ENCODE measurements at regions not wholly inside any gene's neighbourhood (a gene's known extent, or its start where the extent isn't known, plus 50 kb on each side); places are given as distances from the start of the nearest gene placed in this dataset.
"Not testable (repeated sequence)": the region's sequence is repeated elsewhere in the genome, so short reads cannot be mapped to it uniquely, and the experiment has no call there.

DNA sequence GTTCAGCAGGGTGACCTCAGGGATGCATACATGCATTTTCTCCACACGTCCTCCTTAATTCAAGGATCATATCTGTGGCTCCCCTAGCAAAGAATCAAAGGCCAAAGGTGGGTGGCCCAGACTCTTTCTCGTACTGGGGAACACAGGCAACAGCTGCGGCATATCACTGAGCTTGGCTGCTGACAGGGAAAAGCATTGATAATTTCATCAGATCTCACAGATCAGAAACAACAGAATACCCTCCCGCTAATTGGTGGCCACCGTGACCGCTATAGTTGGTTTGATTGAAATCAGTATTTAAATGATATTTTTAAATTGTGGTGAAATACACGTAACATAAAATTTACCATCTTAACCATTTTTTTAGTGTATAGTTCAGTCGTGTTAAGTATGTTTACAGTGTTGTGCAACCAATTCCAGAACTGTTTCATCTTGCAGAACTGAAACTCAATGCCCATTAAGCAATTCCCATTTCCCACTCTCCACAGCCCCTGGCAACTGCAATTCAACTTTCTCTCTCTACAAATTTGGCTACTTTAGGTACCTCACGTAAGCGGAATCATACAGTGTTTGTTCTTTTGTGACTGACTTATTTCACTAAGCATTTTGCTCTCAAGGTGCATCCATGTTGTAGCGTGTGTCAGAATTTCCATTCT lies 74.7 kb upstream of the TMEM170B start:
- H3K9me3 Mint-ChIP-seq: no peaks in the 10 kb centered on the region
- H3K27ac Mint-ChIP-seq: no peak overlapping the region
- H3K4me3 Mint-ChIP-seq: no peak overlapping the region
- no peaks in the 10 kb centered on the region for H3K27me3 Mint-ChIP-seq
- no peaks in the 10 kb centered on the region for H3K36me3 Mint-ChIP-seq (ENCODE audit: low read depth)
- H3K4me1 Mint-ChIP-seq (ENCODE audit: low read depth): peaks cover 68% of the 10 kb centered on the region

GRCh38 chr6:11460837-11461661 lies 76.5 kb upstream of the TMEM170B start:
- H3K9me3 Mint-ChIP-seq: no peaks in the 10 kb centered on the region
- peaks cover 58% of the 10 kb centered on the region for H3K4me1 Mint-ChIP-seq (ENCODE audit: low read depth)
- H3K4me3 Mint-ChIP-seq: peak overlapping the region; percentile 73
- no peaks in the 10 kb centered on the region for H3K27me3 Mint-ChIP-seq
- no peaks in the 10 kb centered on the region for H3K36me3 Mint-ChIP-seq (ENCODE audit: low read depth)
- H3K27ac Mint-ChIP-seq: peak overlapping the region; percentile 96

DNA sequence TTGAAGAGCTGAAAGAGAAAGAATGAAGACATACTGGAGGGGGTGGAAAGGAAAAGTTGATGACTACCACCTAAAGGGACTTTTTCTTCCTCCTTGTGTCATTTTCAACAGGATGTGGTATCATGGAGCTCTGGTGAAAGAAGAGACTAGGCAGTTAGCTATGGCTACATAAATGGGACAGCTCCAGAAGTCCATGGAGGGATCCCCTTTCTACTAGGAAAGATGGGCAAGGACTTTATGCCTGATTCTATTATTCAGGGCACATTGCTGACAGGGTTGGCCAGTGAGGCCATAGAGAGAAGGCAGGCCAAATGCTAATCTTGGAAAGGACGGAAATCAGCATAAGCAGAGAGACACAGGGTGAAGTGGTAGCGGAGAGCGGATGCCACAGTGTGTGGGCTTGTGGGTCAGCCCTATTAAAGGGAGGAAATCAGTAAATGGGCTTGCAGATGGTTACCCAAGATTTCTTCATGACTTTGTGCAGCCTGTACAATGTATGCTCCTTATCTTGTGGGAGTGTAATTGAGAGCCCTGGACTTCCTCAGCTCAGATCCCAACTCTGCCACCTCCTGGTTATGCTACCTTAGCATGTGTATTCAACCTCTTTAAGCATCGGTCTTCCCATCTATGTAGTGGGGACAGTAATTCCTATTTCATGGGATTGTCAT lies 77.4 kb upstream of the TMEM170B start:
- H3K4me1 Mint-ChIP-seq (ENCODE audit: low read depth): peaks cover 65% of the 10 kb centered on the region
- H3K9me3 Mint-ChIP-seq: no peaks in the 10 kb centered on the region
- peak overlapping the region; percentile 74 for H3K4me3 Mint-ChIP-seq
- peak overlapping the region; percentile 96 for H3K27ac Mint-ChIP-seq
- no peaks in the 10 kb centered on the region for H3K36me3 Mint-ChIP-seq (ENCODE audit: low read depth)
- no peaks in the 10 kb centered on the region for H3K27me3 Mint-ChIP-seq

- Mint-ChIP-seq H3K4me1 (ENCODE audit: low read depth) (peaks cover 72% of the 10 kb centered on the region), H3K4me3 (peak overlapping the region; percentile 74), H3K36me3 (ENCODE audit: low read depth) (no peaks in the 10 kb centered on the region), H3K9me3 (no peaks in the 10 kb centered on the region), H3K27ac (peak overlapping the region; percentile 96), H3K27me3 (no peaks in the 10 kb centered on the region)
These were observed 78.4 kb upstream of the TMEM170B start for GRCh38 chr6:11459079-11459610.

GRCh38 chr6:11458509-11458908 lies 79.0 kb upstream of the TMEM170B start:
- Mint-ChIP-seq H3K36me3 (ENCODE audit: low read depth) (no peaks in the 10 kb centered on the region), H3K4me3 (no peak overlapping the region), H3K27ac (no peak overlapping the region), H3K27me3 (no peaks in the 10 kb centered on the region), H3K9me3 (no peaks in the 10 kb centered on the region), H3K4me1 (ENCODE audit: low read depth) (peaks cover 70% of the 10 kb centered on the region)

- not testable (repeated sequence) for H3K27me3 Mint-ChIP-seq; H3K36me3 Mint-ChIP-seq (ENCODE audit: low read depth); H3K9me3 Mint-ChIP-seq; H3K4me3 Mint-ChIP-seq; H3K27ac Mint-ChIP-seq
- H3K4me1 Mint-ChIP-seq (ENCODE audit: low read depth): peaks cover 60% of the 10 kb centered on the region
These were observed 80.1 kb upstream of the TMEM170B start for GRCh38 chr6:11457422-11457821.

GRCh38 chr6:11452106-11452505 lies 85.4 kb upstream of the TMEM170B start:
- not testable (repeated sequence) for H3K27ac Mint-ChIP-seq; H3K36me3 Mint-ChIP-seq (ENCODE audit: low read depth); H3K9me3 Mint-ChIP-seq; H3K27me3 Mint-ChIP-seq; H3K4me3 Mint-ChIP-seq
- peaks cover 37% of the 10 kb centered on the region for H3K4me1 Mint-ChIP-seq (ENCODE audit: low read depth)

DNA sequence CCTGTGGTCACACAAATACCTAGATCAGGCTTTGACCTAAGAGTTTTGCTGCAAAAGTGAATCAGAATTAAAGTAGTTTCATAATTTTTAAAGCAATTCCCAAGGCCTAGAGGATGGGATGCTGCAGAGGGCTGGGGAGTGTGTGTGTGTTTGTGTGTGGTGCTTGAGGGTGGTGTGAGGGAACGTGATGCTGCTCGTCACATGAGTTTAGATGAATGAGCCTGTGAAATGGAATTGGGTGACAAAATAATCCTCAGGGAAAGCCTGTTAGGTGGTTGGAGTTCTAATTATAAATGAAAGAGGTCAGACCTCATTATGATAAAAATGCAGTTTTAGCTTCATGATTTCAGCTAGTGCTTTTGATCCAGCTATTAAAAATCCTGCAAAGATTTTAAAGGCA lies 87.5 kb upstream of the TMEM170B start:
- no peak overlapping the region for H3K4me3 Mint-ChIP-seq
- H3K4me1 Mint-ChIP-seq (ENCODE audit: low read depth): peaks cover 45% of the 10 kb centered on the region
- no peaks in the 10 kb centered on the region for H3K36me3 Mint-ChIP-seq (ENCODE audit: low read depth)
- H3K9me3 Mint-ChIP-seq: peaks cover 7% of the 10 kb centered on the region
- H3K27ac Mint-ChIP-seq: no peak overlapping the region
- H3K27me3 Mint-ChIP-seq: peaks cover 3% of the 10 kb centered on the region

DNA sequence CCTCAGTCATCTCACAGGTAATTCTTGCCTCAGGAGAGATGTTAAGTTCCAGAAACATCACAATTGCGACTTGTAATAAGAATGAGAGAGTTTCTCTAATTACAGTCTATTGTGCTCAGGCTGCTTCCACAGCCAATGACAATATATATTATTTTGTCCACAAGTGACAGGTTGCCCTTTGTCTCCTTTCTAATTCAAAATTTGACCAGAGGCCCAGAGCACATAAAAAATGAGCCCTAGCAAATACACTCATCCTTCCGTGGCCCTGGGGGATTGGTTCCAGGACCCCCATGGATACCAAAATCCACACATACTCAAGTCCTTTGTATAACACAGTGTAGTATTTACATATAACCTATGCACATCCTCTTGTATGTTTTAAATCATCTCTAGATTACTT lies 88.1 kb upstream of the TMEM170B start:
- H3K36me3 Mint-ChIP-seq (ENCODE audit: low read depth): peaks cover 5% of the 10 kb centered on the region
- H3K4me3 Mint-ChIP-seq: no peak overlapping the region
- H3K4me1 Mint-ChIP-seq (ENCODE audit: low read depth): peaks cover 46% of the 10 kb centered on the region
- H3K27ac Mint-ChIP-seq: no peak overlapping the region
- H3K9me3 Mint-ChIP-seq: peaks cover 11% of the 10 kb centered on the region
- peaks cover 3% of the 10 kb centered on the region for H3K27me3 Mint-ChIP-seq

DNA sequence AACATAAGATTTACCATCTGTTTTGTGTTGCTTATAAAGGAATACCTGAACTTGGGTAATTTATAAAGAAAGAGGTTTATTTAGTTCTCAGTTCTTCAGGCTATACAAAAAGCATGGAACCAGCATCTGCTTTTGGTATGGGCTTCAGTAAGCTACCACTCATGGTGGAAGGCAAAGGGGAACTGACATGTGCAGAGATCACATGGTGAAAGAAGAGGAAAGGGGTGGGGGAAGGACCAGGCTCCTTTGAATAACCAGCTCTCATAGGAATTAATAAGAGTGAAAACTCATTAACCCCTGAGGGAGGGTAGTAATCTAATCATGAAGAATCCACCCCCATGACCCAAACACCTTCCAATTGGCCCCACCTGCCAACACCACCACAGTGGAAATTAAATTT lies 89.5 kb upstream of the TMEM170B start:
- Mint-ChIP-seq H3K4me1 (ENCODE audit: low read depth) (peaks cover 54% of the 10 kb centered on the region), H3K36me3 (ENCODE audit: low read depth) (peaks cover 6% of the 10 kb centered on the region), H3K4me3 (no peak overlapping the region), H3K9me3 (peaks cover 16% of the 10 kb centered on the region), H3K27me3 (peaks cover 3% of the 10 kb centered on the region), H3K27ac (no peak overlapping the region)

DNA sequence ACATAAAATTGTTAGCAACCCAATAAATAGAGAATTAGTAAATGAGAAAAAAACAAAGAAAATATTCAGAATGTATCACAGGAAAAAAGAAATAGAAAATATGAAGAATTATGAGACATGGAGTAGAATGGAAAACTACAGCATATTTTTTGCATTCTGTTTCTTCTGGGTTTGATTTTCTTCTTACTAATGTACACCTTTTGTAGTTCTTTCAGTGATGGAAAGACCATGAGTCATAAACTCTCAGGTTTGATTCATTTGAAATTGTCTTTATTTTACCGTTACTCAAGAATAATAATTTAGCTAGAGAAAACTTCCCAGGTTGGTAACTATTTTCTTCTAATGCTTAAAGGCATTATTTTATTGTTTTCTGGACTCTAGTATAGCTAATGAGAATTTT lies 90.3 kb upstream of the TMEM170B start:
- Mint-ChIP-seq H3K36me3 (ENCODE audit: low read depth) (peaks cover 6% of the 10 kb centered on the region), H3K4me1 (ENCODE audit: low read depth) (peaks cover 59% of the 10 kb centered on the region), H3K27me3 (peaks cover 3% of the 10 kb centered on the region), H3K27ac (peak overlapping the region; percentile 58), H3K4me3 (no peak overlapping the region), H3K9me3 (peaks cover 17% of the 10 kb centered on the region)

- peaks cover 69% of the 10 kb centered on the region for H3K4me1 Mint-ChIP-seq (ENCODE audit: low read depth)
- peaks cover 3% of the 10 kb centered on the region for H3K27me3 Mint-ChIP-seq
- H3K36me3 Mint-ChIP-seq (ENCODE audit: low read depth): peaks cover 6% of the 10 kb centered on the region
These were observed 92.4 kb upstream of the TMEM170B start for GRCh38 chr6:11445146-11445545.

GRCh38 chr6:11443125-11443524 lies 94.4 kb upstream of the TMEM170B start:
- H3K9me3 Mint-ChIP-seq: peaks cover 14% of the 10 kb centered on the region
- H3K4me1 Mint-ChIP-seq (ENCODE audit: low read depth): peaks cover 79% of the 10 kb centered on the region
- not testable (repeated sequence) for H3K36me3 Mint-ChIP-seq (ENCODE audit: low read depth); H3K27ac Mint-ChIP-seq; H3K4me3 Mint-ChIP-seq; H3K27me3 Mint-ChIP-seq

More at GRCh38 chr6:11445146-11445545, 92.4 kb upstream of the TMEM170B start:
- Mint-ChIP-seq H3K9me3 (peaks cover 17% of the 10 kb centered on the region), H3K27ac (peak overlapping the region; percentile 79), H3K4me3 (no peak overlapping the region)

GRCh38 chr6:11442495-11442894 lies 95.1 kb upstream of the TMEM170B start:
- Mint-ChIP-seq H3K27me3 (no peaks in the 10 kb centered on the region), H3K27ac (no peak overlapping the region), H3K4me1 (ENCODE audit: low read depth) (peaks cover 76% of the 10 kb centered on the region), H3K36me3 (ENCODE audit: low read depth) (peaks cover 6% of the 10 kb centered on the region), H3K9me3 (peaks cover 14% of the 10 kb centered on the region), H3K4me3 (no peak overlapping the region)

DNA sequence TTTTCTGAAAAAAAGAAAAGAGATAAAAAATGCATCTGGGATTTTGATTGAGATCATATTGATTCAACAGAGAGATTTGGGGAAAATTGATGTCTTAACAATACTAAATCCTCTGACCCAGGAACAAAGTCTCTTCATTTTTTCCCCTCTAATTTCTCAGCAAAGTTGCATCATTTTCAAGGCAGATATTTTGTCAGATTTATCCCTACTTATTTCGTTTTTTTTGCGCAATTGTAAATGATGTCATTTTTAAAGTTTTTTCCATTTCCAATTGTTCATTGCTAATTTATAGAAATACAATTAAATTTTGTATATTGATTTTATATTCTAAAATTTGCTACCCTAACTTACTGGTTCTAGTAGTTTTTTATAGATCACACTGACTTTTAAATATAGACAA lies 97.7 kb upstream of the TMEM170B start:
- Mint-ChIP-seq H3K27me3 (no peaks in the 10 kb centered on the region), H3K36me3 (ENCODE audit: low read depth) (peaks cover 5% of the 10 kb centered on the region), H3K4me1 (ENCODE audit: low read depth) (peaks cover 52% of the 10 kb centered on the region), H3K9me3 (peaks cover 10% of the 10 kb centered on the region), H3K4me3 (no peak overlapping the region), H3K27ac (peak overlapping the region; percentile 72)
